K562 (cell line): ENCODE measurements at regions not wholly inside any gene's neighbourhood (a gene's known extent, or its start where the extent isn't known, plus 50 kb on each side); places are given as distances from the start of the nearest gene placed in this dataset.

Experiments
- ATAC-seq: fragments of 200-7000 bp; cut with Tn5 transposase; 3 replicates; pipeline ENCODE4 v1.9.1; 2020; ENCODE audit warnings: moderate library complexity
- BruUV-seq: library from RNA; stranded (reverse); fragments of 400-500 nt; replicated peaks from 2 replicates; lab custom pipeline; 2021; lab: Mats Ljungman, UMichigan
- CTCF ChIA-PET: fragments of 300-600 bp; formaldehyde crosslinking; extraction: SDS; loops from one replicate; lab custom pipeline; 2021; ENCODE audit warnings: low intra/inter-chr PET ratio; lab: Yijun Ruan, JAX
- POLR2A ChIA-PET: fragments of 300-600, 350-650 bp; sonication (Branson Sonifier 250); formaldehyde crosslinking; extraction: SDS; loops from one replicate; lab custom pipeline; 2021; ENCODE audit warnings: antibody characterized with exemption, inconsistent platforms; lab: Yijun Ruan, JAX
- DNase-seq, 4 experiments: peaks; one replicate each; pipeline versions ENCODE4 v3.0.0 to v3.0.0-alpha.2; 2011 to 2018; ENCODE audit warnings: low spot score in 3 of 4, mixed read lengths in 3 of 4; ENCODE audit errors: extremely low read depth in 1 of 4
- FAIRE-seq: peaks from 2 replicates; lab custom pipeline; 2011; peaks lifted over from hg19 to GRCh38; lab: Jason Lieb, UNC
- H2AFZ ChIP-seq: 2 replicates; pipeline ENCODE4 v1.6.0; 2011; ENCODE audit warnings: low read depth, low read length, control low read depth, inconsistent platforms
- H3K27ac ChIP-seq: fragments of 200-600 bp; 3 replicates; pipeline ENCODE4 v1.8.0; 2011; ENCODE audit warnings: low read depth, mild to moderate bottlenecking, control low read depth, inconsistent platforms, low read length, moderate library complexity, mixed read lengths; ENCODE audit errors: extremely low read depth
- H3K27me3 ChIP-seq, 2 experiments: fragments of 300-600 bp in 1 of 2; 2 replicates in 1 of 2; 3 replicates in 1 of 2; pipeline versions ENCODE4 v1.6.0 to v1.8.0; 2011; ENCODE audit warnings: inconsistent platforms in 2 of 2, low read length in 2 of 2, mild to moderate bottlenecking in 1 of 2, mixed read lengths in 1 of 2, moderate library complexity in 1 of 2; ENCODE audit not compliant: control insufficient read depth in 2 of 2, insufficient read depth in 2 of 2
- H3K36me3 ChIP-seq: fragments of 300-600 bp; 3 replicates; pipeline ENCODE4 v1.8.0; 2011; ENCODE audit warnings: mild to moderate bottlenecking, low read length, inconsistent platforms; ENCODE audit not compliant: control insufficient read depth, insufficient read depth
- H3K4me1 ChIP-seq, 2 experiments: fragments of 200-600 bp in 1 of 2; replicated peaks in 1 of 2; 2 replicates in 1 of 2; 3 replicates in 1 of 2; pipeline versions ENCODE4 v1.5.1 to v1.8.0; 2011; ENCODE audit warnings: inconsistent platforms in 2 of 2, low read length in 2 of 2, mild to moderate bottlenecking in 1 of 2, mixed read lengths in 1 of 2, moderate library complexity in 1 of 2; ENCODE audit not compliant: control insufficient read depth in 2 of 2, insufficient read depth in 2 of 2
- H3K4me2 ChIP-seq: 2 replicates; pipeline ENCODE4 v1.6.1; 2011; ENCODE audit warnings: low read length, control low read depth, inconsistent platforms, mixed read lengths; ENCODE audit not compliant: insufficient read depth
- H3K4me3 ChIP-seq: fragments of 200-600 bp; sonication (generic), shearing (Covaris generic); 2 replicates; pipeline ENCODE4 v1.5.1; 2016; ENCODE audit warnings: control low read depth, inconsistent platforms
- H3K79me2 ChIP-seq: fragments of 200-600 bp; 3 replicates; pipeline ENCODE4 v1.8.0; 2011; ENCODE audit warnings: low read length, inconsistent platforms; ENCODE audit not compliant: control insufficient read depth, insufficient read depth
- H3K9ac ChIP-seq, 2 experiments: 2 replicates each; pipeline versions ENCODE4 v1.6.0 to v1.6.1; 2011; ENCODE audit warnings: low read depth in 2 of 2, low read length in 2 of 2, control low read depth in 1 of 2, inconsistent platforms in 1 of 2, mild to moderate bottlenecking in 1 of 2, mixed read lengths in 1 of 2; ENCODE audit not compliant: insufficient read depth in 1 of 2
- H3K9me1 ChIP-seq: one replicate; pipeline ENCODE4 v1.6.0; 2011; ENCODE audit warnings: inconsistent platforms, mild to moderate bottlenecking, low read length, moderate library complexity; ENCODE audit not compliant: control insufficient read depth, insufficient read depth
- H3K9me3 ChIP-seq: replicated peaks from 2 replicates; pipeline ENCODE4 v1.5.1; 2011; ENCODE audit warnings: low read depth, low read length, inconsistent platforms; ENCODE audit not compliant: control insufficient read depth, insufficient read depth
- H4K20me1 ChIP-seq: replicated peaks from 2 replicates; pipeline ENCODE4 v1.6.1; 2011; ENCODE audit warnings: low read length, inconsistent platforms, mixed read lengths; ENCODE audit not compliant: control insufficient read depth, insufficient read depth
- CHD7 ChIP-seq: fragments of 200-600 bp; sonication (generic); IDR thresholded peaks from one replicate; pipeline ENCODE4 v1.6.1; 2012; ENCODE audit warnings: mild to moderate bottlenecking, low read depth, low read length, inconsistent platforms
- PBX2 ChIP-seq, 2 experiments: IDR thresholded peaks in 1 of 2; conservative IDR thresholded peaks in 1 of 2; 2 replicates each; pipeline ENCODE4 v1.6.1; 2016; ENCODE audit warnings: low read depth in 2 of 2, mild to moderate bottlenecking in 1 of 2, missing compliant biosample characterization in 1 of 2, missing genetic modification characterization in 1 of 2, moderate library complexity in 1 of 2
- WGBS: fragments of 100-300 bp; shearing (Covaris generic); methylation state at CpG from one replicate; pipeline ENCODE4 v1.1.6; 2016; ENCODE audit warnings: low coverage, mixed read lengths; ENCODE audit not compliant: insufficient coverage; ENCODE audit errors: missing lambda C conversion rate; 5-methylcytosine and 5-hydroxymethylcytosine counted together
- in situ Hi-C: fragments of 300-500 bp; cut with MboI; formaldehyde crosslinking; loops from 4 replicates; pipeline ENCODE4 v1.15.0; 2018; ENCODE audit warnings: inconsistent platforms, mixed read lengths
- intact Hi-C: fragments of 100-400 bp; cut with micrococcal nuclease; formaldehyde crosslinking; loops from 2 replicates; pipeline ENCODE4 v1.14.2; 2022

- ChIA-PET POLR2A (no interaction called here), CTCF (no interaction called here)
- 0% methylated on average over 5 of the region's 5 CpGs for WGBS
- H3K9ac ChIP-seq: no peak overlapping the region
- BruUV-seq: no TSS peak
- intact Hi-C loops (no loop called here), in situ Hi-C loops (no loop called here)
- no peak overlapping the region for H2AFZ ChIP-seq
- DNase-seq: no peak
- no peaks in the 10 kb centered on the region for H3K36me3 ChIP-seq
- H3K9me3 ChIP-seq: no peaks in the 10 kb centered on the region
- TF ChIP-seq CHD7 (no peak), PBX2 (CRISPR knock-in tag; IDR thresholded peaks at IDR 0.05; ENCODE audit: low read depth) (no peak), PBX2 (tag; conservative IDR thresholded peaks at IDR 0.05; ENCODE audit: low read depth) (no peak)
- TF ChIP-seq, all 486 proteins: peak for 0
- no peak for FAIRE-seq
- Histone ChIP-seq H3K4me2 (no peak overlapping the region), H4K20me1 (no peaks in the 10 kb centered on the region), H3K79me2 (no peaks in the 10 kb centered on the region), H3K4me3 (no peak overlapping the region), H3K27me3 (peaks cover 0 to 22% of the 10 kb centered on the region in 2 experiments; a peak in 3 of 5 replicates), H3K27ac (no peak overlapping the region), H3K4me1 (0 out of 5 replicates have a peak, but pooled peaks cover 0 to 4% of the 10 kb centered on the region in 2 experiments), H3K9me1 (no peaks in the 10 kb centered on the region)
- no peak for ATAC-seq
Observed at GRCh38 chr1:29481031-29481430, 244.7 kb downstream of the PTPRU start.
